Right lobe of liver (tissue), 6 donors: ENCODE measurements at regions not wholly inside any gene's neighbourhood (a gene's known extent, or its start where the extent isn't known, plus 50 kb on each side); places are given as distances from the start of the nearest gene placed in this dataset.

ENCODE experiments used
- ATAC-seq, 4 donors: fragments of 200-7000 bp; cut with Tn5 transposase; one replicate each; pipeline ENCODE4 v1.9.1; 2020; ENCODE audit warnings: mild to moderate bottlenecking in 4 of 4, moderate library complexity in 4 of 4
- DNase-seq, 3 donors: peaks; one replicate each; pipeline ENCODE4 v3.0.0-alpha.2; 2020
- H3K27ac ChIP-seq, 3 donors: fragments of 200-600 bp; one replicate each; pipeline ENCODE4 v1.8.0; 2022
- H3K27me3 ChIP-seq, 2 donors: fragments of 200-600 bp; one replicate each; pipeline ENCODE4 v1.8.0; 2022
- H3K36me3 ChIP-seq, 4 donors: fragments of 200-600 bp; sonication (generic) in 1 of 4; one replicate each; pipeline versions ENCODE4 v1.5.1 to v1.8.0; 2017 to 2022; ENCODE audit warnings: control low read depth in 1 of 4
- H3K4me1 ChIP-seq, 4 donors: fragments of 200-600 bp; sonication (generic) in 1 of 4; one replicate each; pipeline versions ENCODE4 v1.5.1 to v1.8.0; 2017 to 2022; ENCODE audit warnings: control low read depth in 1 of 4
- H3K4me3 ChIP-seq, 3 donors: fragments of 200-600 bp; one replicate each; pipeline ENCODE4 v1.8.0; 2022
- H3K9me3 ChIP-seq, 4 donors: fragments of 200-600 bp; sonication (generic) in 1 of 4; one replicate each; pipeline versions ENCODE4 v1.5.1 to v1.8.0; 2017 to 2022; ENCODE audit warnings: control low read depth in 1 of 4
- CTCF ChIP-seq, 4 donors: fragments of 200-600 bp in 3 of 4; fragments of 450-650 bp in 1 of 4; IDR thresholded peaks; one replicate each; pipeline versions ENCODE4 v1.5.1 to v1.8.0; 2016 to 2022; ENCODE audit warnings: antibody characterized with exemption in 4 of 4, mild to moderate bottlenecking in 2 of 4
- POLR2A ChIP-seq: fragments of 450-650 bp; IDR thresholded peaks from one replicate; pipeline ENCODE4 v1.6.1; 2017; ENCODE audit warnings: antibody characterized with exemption, mild to moderate bottlenecking
- WGBS: methylation state at CpG from one replicate; pipeline ENCODE4 v1.1.6; 2018; ENCODE audit warnings: low coverage, low lambda C conversion rate; ENCODE audit not compliant: insufficient coverage; ENCODE audit errors: missing lambda C conversion rate; 5-methylcytosine and 5-hydroxymethylcytosine counted together
- intact Hi-C, 2 donors: fragments of 100-400 bp; cut with DNase I; formaldehyde crosslinking; loops; one replicate each; pipeline versions ENCODE4 v1.11.2 to v1.14.1; 2022
- donor health status: DM: no; HTN: yes; CAD: no.
- donor health status: DM: no; HTN: no; CAD: no.
- donor health status: DM: no; HTN: no; CAD: no.
- donor health status: DM: no; HTN: yes; CAD: no.
- donor health status: DM: no; HTN: yes; CAD: no.

- Histone ChIP-seq H3K27ac (no peak overlapping the region), H3K36me3 (no peaks in the 10 kb centered on the region), H3K4me1 (no peaks in the 10 kb centered on the region), H3K27me3 (no peaks in the 10 kb centered on the region), H3K4me3 (no peak overlapping the region), H3K9me3 (no peaks in the 10 kb centered on the region)
- intact Hi-C loops = no loop called here
- no peak for ATAC-seq
- TF ChIP-seq CTCF (IDR thresholded peaks at IDR 0.05) (no peak), POLR2A (no peak)
- no peak for DNase-seq
These were observed 90.1 kb upstream of the PHOX2B start for GRCh38 chr4:41838590-41838989.

GRCh38 chr4:41835321-41835995, 86.9 kb upstream of the PHOX2B start:
- 80% methylated on average over 3 of the region's 3 CpGs for WGBS
- H3K36me3 ChIP-seq = no peaks in the 10 kb centered on the region
- DNase-seq = no peak
- H3K4me3 ChIP-seq = no peak overlapping the region
- no peaks in the 10 kb centered on the region for H3K4me1 ChIP-seq
- intact Hi-C loops = no loop called here
- no peaks in the 10 kb centered on the region for H3K27me3 ChIP-seq
- no peak for ATAC-seq
- no peak overlapping the region for H3K27ac ChIP-seq
- TF ChIP-seq CTCF (IDR thresholded peaks at IDR 0.05) (no peak), POLR2A (no peak)
- no peaks in the 10 kb centered on the region for H3K9me3 ChIP-seq

GRCh38 chr4:41832961-41833360, 84.4 kb upstream of the PHOX2B start:
- ATAC-seq = peak; percentile 51 to 70 (median 62)
- intact Hi-C loops = no loop called here
- no peak for DNase-seq
- WGBS = 0% methylated on average over 1 of the region's 1 CpG
- no peak overlapping the region for H3K4me3 ChIP-seq
- no peaks in the 10 kb centered on the region for H3K27me3 ChIP-seq
- no peaks in the 10 kb centered on the region for H3K36me3 ChIP-seq
- TF ChIP-seq POLR2A (no peak), CTCF (IDR thresholded peaks at IDR 0.05) (no peak)
- no peak overlapping the region for H3K27ac ChIP-seq
- no peaks in the 10 kb centered on the region for H3K9me3 ChIP-seq
- H3K4me1 ChIP-seq = no peaks in the 10 kb centered on the region

- no peaks in the 10 kb centered on the region for H3K27me3 ChIP-seq
- H3K27ac ChIP-seq = no peak overlapping the region
- DNase-seq (no peak), ATAC-seq (no peak)
- WGBS = 58% methylated on average over 4 of the region's 4 CpGs
- H3K36me3 ChIP-seq = no peaks in the 10 kb centered on the region
- no peaks in the 10 kb centered on the region for H3K4me1 ChIP-seq
- intact Hi-C loops = no loop called here
- TF ChIP-seq CTCF (IDR thresholded peaks at IDR 0.05) = no peak
- TF ChIP-seq POLR2A = no peak
- no peak overlapping the region for H3K4me3 ChIP-seq
- no peaks in the 10 kb centered on the region for H3K9me3 ChIP-seq
These were observed 73.8 kb upstream of the PHOX2B start for GRCh38 chr4:41822325-41822724.

- no peak overlapping the region for H3K4me3 ChIP-seq
- intact Hi-C loops = no loop called here
- H3K4me1 ChIP-seq = no peaks in the 10 kb centered on the region
- ATAC-seq = no peak
- no peaks in the 10 kb centered on the region for H3K36me3 ChIP-seq
- H3K27ac ChIP-seq = no peak overlapping the region
- no peak for TF ChIP-seq CTCF (IDR thresholded peaks at IDR 0.05)
- no peak for TF ChIP-seq POLR2A
- H3K27me3 ChIP-seq = no peaks in the 10 kb centered on the region
- no peaks in the 10 kb centered on the region for H3K9me3 ChIP-seq
- 88% methylated on average over 2 of the region's 2 CpGs for WGBS
- DNase-seq = no peak
These were observed 71.9 kb upstream of the PHOX2B start for GRCh38 chr4:41820473-41820872.
